SK-N-SH (cell line): ENCODE measurements at regions not wholly inside any gene's neighbourhood (a gene's known extent, or its start where the extent isn't known, plus 50 kb on each side); places are given as distances from the start of the nearest gene placed in this dataset.

Experiments used
- CTCF ChIA-PET: fragments of 300-600, 350-600 bp; formaldehyde crosslinking; extraction: SDS; loops from one replicate; lab custom pipeline; 2021; lab: Yijun Ruan, JAX
- POLR2A ChIA-PET: fragments of 350-600 bp; sonication (Branson Sonifier 250); formaldehyde crosslinking; extraction: SDS; loops from one replicate; lab custom pipeline; 2020; ENCODE audit warnings: antibody characterized with exemption, inconsistent platforms; lab: Yijun Ruan, JAX
- DNase-seq: peaks from one replicate; pipeline ENCODE4 v3.0.0; 2012
- H2AFZ ChIP-seq: fragments of 200-600 bp; sonication (generic); 2 replicates; pipeline ENCODE4 v1.8.1; 2016; ENCODE audit warnings: antibody characterized with exemption, mild to moderate bottlenecking, low read depth
- H3F3A ChIP-seq: fragments of 200-600 bp; sonication (generic); replicated peaks from 2 replicates; pipeline ENCODE3; 2016; ENCODE audit warnings: antibody characterized with exemption, mild to moderate bottlenecking; ENCODE audit not compliant: insufficient read depth
- H3K27ac ChIP-seq, 2 experiments: fragments of 200-500 bp in 1 of 2; fragments of 200-600 bp in 1 of 2; sonication (Bioruptor generic) in 1 of 2; sonication (generic), shearing (Covaris generic) in 1 of 2; 2 replicates each; pipeline versions ENCODE4 v1.5.1 to v1.6.1; 2014 to 2016; ENCODE audit warnings: low read depth in 2 of 2, inconsistent platforms in 1 of 2, low read length in 1 of 2, mild to moderate bottlenecking in 1 of 2, mixed read lengths in 1 of 2
- H3K27me3 ChIP-seq: fragments of 200-600 bp; sonication (generic), shearing (Covaris generic); 2 replicates; pipeline ENCODE4 v1.6.1; 2016; ENCODE audit warnings: mixed run types; ENCODE audit not compliant: insufficient read depth
- H3K36me3 ChIP-seq, 2 experiments: fragments of 200-500 bp in 1 of 2; fragments of 200-600 bp in 1 of 2; sonication (Bioruptor generic) in 1 of 2; sonication (generic) in 1 of 2; replicated peaks in 1 of 2; 2 replicates each; pipeline versions ENCODE3 to v1.5.1; 2014 to 2016; ENCODE audit warnings: low read length in 1 of 2, mild to moderate bottlenecking in 1 of 2; ENCODE audit not compliant: insufficient read depth in 2 of 2, control insufficient read depth in 1 of 2
- H3K4me1 ChIP-seq, 2 experiments: fragments of 200-500 bp in 1 of 2; fragments of 200-600 bp in 1 of 2; sonication (Bioruptor generic) in 1 of 2; sonication (generic), shearing (Covaris generic) in 1 of 2; 2 replicates each; pipeline versions ENCODE4 v1.5.1 to v1.6.1; 2014 to 2016; ENCODE audit warnings: low read depth in 1 of 2, low read length in 1 of 2, mixed run types in 1 of 2; ENCODE audit not compliant: insufficient read depth in 2 of 2, control insufficient read depth in 1 of 2
- H3K4me2 ChIP-seq: fragments of 200-600 bp; sonication (generic), shearing (Covaris generic); 2 replicates; pipeline ENCODE4 v1.6.1; 2017; ENCODE audit warnings: mixed run types
- H3K4me3 ChIP-seq, 2 experiments: fragments of 200-500 bp in 1 of 2; fragments of 200-600 bp in 1 of 2; sonication (Bioruptor generic) in 1 of 2; sonication (generic), shearing (Covaris generic) in 1 of 2; 2 replicates each; pipeline versions ENCODE4 v1.5.1 to v1.8.1; 2014 to 2016; ENCODE audit warnings: low read depth in 2 of 2, inconsistent platforms in 1 of 2, low read length in 1 of 2, mild to moderate bottlenecking in 1 of 2, mixed read lengths in 1 of 2, moderate library complexity in 1 of 2
- H3K79me2 ChIP-seq: fragments of 200-600 bp; sonication (generic); 2 replicates; pipeline ENCODE4 v1.8.1; 2017; ENCODE audit warnings: mild to moderate bottlenecking; ENCODE audit not compliant: insufficient read depth
- H3K9ac ChIP-seq: fragments of 200-600 bp; sonication (generic); 2 replicates; pipeline ENCODE4 v1.6.1; 2017; ENCODE audit warnings: mixed run types
- H3K9me2 ChIP-seq: fragments of 200-600 bp; sonication (generic); 2 replicates; pipeline ENCODE4 v1.6.1; 2017; ENCODE audit warnings: mixed run types
- H3K9me3 ChIP-seq: fragments of 200-600 bp; sonication (generic); 2 replicates; pipeline ENCODE4 v1.6.1; 2017; ENCODE audit warnings: mixed run types, mild to moderate bottlenecking, moderate library complexity
- H4K20me1 ChIP-seq: fragments of 200-600 bp; sonication (generic); 2 replicates; pipeline ENCODE4 v1.6.1; 2017; ENCODE audit warnings: mild to moderate bottlenecking, mixed run types; ENCODE audit not compliant: insufficient read depth
- CHD2 ChIP-seq: fragments of 150-350 bp; IDR thresholded peaks from 2 replicates; pipeline ENCODE4 v1.6.1; 2018; ENCODE audit warnings: low read length; ENCODE audit not compliant: partially characterized antibody
- FOSL2 ChIP-seq: IDR thresholded peaks from 2 replicates; pipeline ENCODE4 v1.4.0; 2012; ENCODE audit warnings: low read depth, mild to moderate bottlenecking, moderate library complexity, borderline replicate concordance
- GABPA ChIP-seq: IDR thresholded peaks from 2 replicates; pipeline ENCODE4 v1.4.0; 2012; ENCODE audit warnings: low read depth, mild to moderate bottlenecking
- GATA2 ChIP-seq: sonication (generic); formaldehyde crosslinking; IDR thresholded peaks from 2 replicates; pipeline ENCODE4 v1.5.0; 2020; ENCODE audit warnings: mild to moderate bottlenecking, missing genetic modification reagents
- JUND ChIP-seq: IDR thresholded peaks from 2 replicates; pipeline ENCODE4 v1.4.0; 2012
- MEF2A ChIP-seq: IDR thresholded peaks from 2 replicates; pipeline ENCODE4 v1.4.0; 2012; ENCODE audit warnings: low read depth, borderline replicate concordance
- NRF1 ChIP-seq: IDR thresholded peaks from 2 replicates; pipeline ENCODE4 v1.6.1; 2012; ENCODE audit warnings: low read depth, mild to moderate bottlenecking, low read length
- PBX3 ChIP-seq: IDR thresholded peaks from 2 replicates; pipeline ENCODE4; 2012
- RAD21 ChIP-seq: IDR thresholded peaks from 2 replicates; pipeline ENCODE4 v1.6.1; 2012; ENCODE audit warnings: mild to moderate bottlenecking, low read length
- RCOR1 ChIP-seq: fragments of 150-350 bp; IDR thresholded peaks from 2 replicates; pipeline ENCODE4 v1.6.1; 2017; ENCODE audit warnings: antibody characterized with exemption, low read length
- RFX5 ChIP-seq: IDR thresholded peaks from 2 replicates; pipeline ENCODE4 v1.6.1; 2012; ENCODE audit warnings: mild to moderate bottlenecking, improper control_type of control experiment, low read length
- TAF1 ChIP-seq: IDR thresholded peaks from 2 replicates; pipeline ENCODE4 v1.6.1; 2012; ENCODE audit warnings: low read depth, mild to moderate bottlenecking, low read length, moderate library complexity, borderline replicate concordance
- TCF12 ChIP-seq: IDR thresholded peaks from 2 replicates; pipeline ENCODE4 v1.4.0; 2012
- USF2 ChIP-seq: fragments of 150-350 bp; IDR thresholded peaks from 2 replicates; pipeline ENCODE4 v1.6.1; 2017; ENCODE audit warnings: antibody characterized with exemption, low read length, low read depth, borderline replicate concordance
- YY1 ChIP-seq: IDR thresholded peaks from 2 replicates; pipeline ENCODE4 v1.4.0; 2012; ENCODE audit warnings: low read depth, mild to moderate bottlenecking
- ZBTB33 ChIP-seq: IDR thresholded peaks from 2 replicates; pipeline ENCODE4 v1.4.0; 2012; ENCODE audit warnings: low read depth, borderline replicate concordance
- WGBS: methylation state at CpG from one replicate; pipeline ENCODE4 v1.1.6; 2017; ENCODE audit warnings: low lambda C conversion rate; 5-methylcytosine and 5-hydroxymethylcytosine counted together
- TF ChIP-seq, protein P1 (sequence below): IDR thresholded peaks from 2 replicates; pipeline ENCODE4 v1.4.0; 2012; ENCODE audit warnings: low read depth, borderline replicate concordance

DNA sequence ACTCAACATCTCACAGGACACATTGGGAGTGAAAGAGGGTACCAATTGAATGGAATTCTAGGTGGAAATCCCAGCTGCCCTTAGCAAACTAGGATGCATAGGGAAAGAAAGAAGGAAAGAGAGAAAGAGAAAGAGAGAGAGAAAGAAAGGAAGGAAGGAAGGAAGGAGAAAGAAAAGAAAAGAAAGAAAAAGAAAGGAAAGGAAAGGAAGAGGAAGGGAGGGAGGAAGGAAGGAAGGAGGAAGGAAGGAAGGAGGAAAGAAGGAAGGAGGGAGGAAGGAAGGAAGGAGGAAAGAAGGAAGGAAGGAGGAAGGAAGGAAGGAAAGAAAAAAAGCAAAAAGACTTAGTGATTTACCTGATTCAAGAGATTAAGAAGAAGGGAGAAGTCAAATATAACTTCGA is 143.9 kb downstream of the SS18 start (continued):
- no peak for TF ChIP-seq RCOR1

- Histone ChIP-seq H3K27ac (no peak overlapping the region), H3K4me1 (no peaks in the 10 kb centered on the region; a peak in 1 of 4 replicates), H3K9me3 (no peaks in the 10 kb centered on the region), H2AFZ (no peak overlapping the region), H3K79me2 (no peaks in the 10 kb centered on the region), H3K9ac (no peak overlapping the region), H3K4me2 (no peak overlapping the region), H3K9me2 (no peaks in the 10 kb centered on the region), H4K20me1 (no peaks in the 10 kb centered on the region), H3K27me3 (no peaks in the 10 kb centered on the region), H3K4me3 (no peak overlapping the region), H3K36me3 (no peaks in the 10 kb centered on the region), H3F3A (no peaks in the 10 kb centered on the region)
- ChIA-PET POLR2A (no interaction called here), CTCF (no interaction called here)
- no peak for DNase-seq
- WGBS: 65% methylated on average over 1 of the region's 1 CpG
- TF ChIP-seq YY1: no peak
- TF ChIP-seq FOSL2: no peak
- TF ChIP-seq TAF1: no peak
- TF ChIP-seq ZBTB33: no peak
- TF ChIP-seq GABPA: no peak
- TF ChIP-seq NRF1: no peak
- TF ChIP-seq GATA2: no peak
- no peak for TF ChIP-seq RAD21
- TF ChIP-seq, protein P1, sequence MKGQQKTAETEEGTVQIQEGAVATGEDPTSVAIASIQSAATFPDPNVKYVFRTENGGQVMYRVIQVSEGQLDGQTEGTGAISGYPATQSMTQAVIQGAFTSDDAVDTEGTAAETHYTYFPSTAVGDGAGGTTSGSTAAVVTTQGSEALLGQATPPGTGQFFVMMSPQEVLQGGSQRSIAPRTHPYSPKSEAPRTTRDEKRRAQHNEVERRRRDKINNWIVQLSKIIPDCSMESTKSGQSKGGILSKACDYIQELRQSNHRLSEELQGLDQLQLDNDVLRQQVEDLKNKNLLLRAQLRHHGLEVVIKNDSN: no peak
- TF ChIP-seq PBX3: no peak
- TF ChIP-seq USF2: no peak
- no peak for TF ChIP-seq TCF12
- TF ChIP-seq JUND: no peak
- no peak for TF ChIP-seq RFX5
- TF ChIP-seq MEF2A: no peak
- TF ChIP-seq CHD2: no peak
Measured at GRCh38 chr18:25935356-25935755, 155.1 kb downstream of the SS18 start.
